ENCODE measurements at regions not wholly inside any gene's neighbourhood (a gene's known extent, or its start where the extent isn't known, plus 50 kb on each side); places are given as distances from the start of the nearest gene placed in this dataset.

- no peak for TF ChIP-seq PRDM10 (tag by site-specific recombination; IDR thresholded peaks at IDR 0.05)
- TF ChIP-seq GLI2 (tag by site-specific recombination; IDR thresholded peaks at IDR 0.05; ENCODE audit: borderline replicate concordance, low read depth), result no peak
Measured at GRCh38 chr3:102189541-102189940, 245.3 kb upstream of the ZPLD1 start (continued).

- TF ChIP-seq RBAK (tag by site-specific recombination; IDR thresholded peaks at IDR 0.05) (no peak), ZNF324 (tag by site-specific recombination; IDR thresholded peaks at IDR 0.05) (no peak), HOXD13 (CRISPR knock-in tag; IDR thresholded peaks at IDR 0.05; ENCODE audit: borderline replicate concordance) (no peak), ZNF10 (tag by site-specific recombination; IDR thresholded peaks at IDR 0.05) (no peak), ZNF335 (tag by site-specific recombination; conservative IDR thresholded peaks at IDR 0.05) (no peak), ZNF624 (tag by site-specific recombination; IDR thresholded peaks at IDR 0.05) (no peak), ZNF138 (tag by site-specific recombination; IDR thresholded peaks at IDR 0.05; ENCODE audit: borderline replicate concordance) (no peak), ZNF488 (tag by site-specific recombination; IDR thresholded peaks at IDR 0.05) (no peak), ZSCAN18 (tag by site-specific recombination; IDR thresholded peaks at IDR 0.05) (no peak), ZNF549 (tag by site-specific recombination; IDR thresholded peaks at IDR 0.05) (no peak), ZNF311 (tag by site-specific recombination; IDR thresholded peaks at IDR 0.05; ENCODE audit: borderline replicate concordance) (no peak)
- peaks cover 14% of the 10 kb centered on the region for H3K4me1 ChIP-seq (ENCODE audit: control insufficient read depth, insufficient read depth, low read length)
- no peak overlapping the region for H3K27ac ChIP-seq (ENCODE audit: extremely low read depth, low read depth, low read length)
- H3K36me3 ChIP-seq (ENCODE audit: control insufficient read depth in 2 of 2, insufficient read depth in 1 of 2, low read length in 2 of 2), result no peaks in the 10 kb centered on the region
- H3K4me3 ChIP-seq (ENCODE audit: low read depth, low read length), result no peak overlapping the region
- ChIA-PET CTCF (interaction anchor here (0.6 to 0.7 kb wide), 2 partner anchors 84 to 368 kb away, joined by 4 read pairs; no protein-coding TSS in a partner anchor), POLR2A (no interaction called here)
- H3K9me3 ChIP-seq (ENCODE audit: control insufficient read depth, insufficient read depth, low read depth, low read length), result no peaks in the 10 kb centered on the region
Measured at GRCh38 chr3:102189956-102190723, 244.7 kb upstream of the ZPLD1 start.

GRCh38 chr3:102192575-102192974, 242.2 kb upstream of the ZPLD1 start:
- ChIA-PET CTCF (interaction anchor here (0.5 to 0.7 kb wide), 2 partner anchors 58 to 453 kb away, joined by 3 read pairs; no protein-coding TSS in a partner anchor), POLR2A (no interaction called here)
- peaks cover 15% of the 10 kb centered on the region for H3K4me1 ChIP-seq (ENCODE audit: control insufficient read depth, insufficient read depth, low read length)
- H3K9me3 ChIP-seq (ENCODE audit: control insufficient read depth, insufficient read depth, low read depth, low read length), result no peaks in the 10 kb centered on the region
- H3K27ac ChIP-seq (ENCODE audit: extremely low read depth, low read depth, low read length), result no peak overlapping the region
- H3K4me3 ChIP-seq (ENCODE audit: low read depth, low read length), result no peak overlapping the region
- no peaks in the 10 kb centered on the region for H3K36me3 ChIP-seq (ENCODE audit: control insufficient read depth in 2 of 2, insufficient read depth in 1 of 2, low read length in 2 of 2)
- TF ChIP-seq HOXC10 (CRISPR knock-in tag; IDR thresholded peaks at IDR 0.05) (no peak), GLIS2 (tag by site-specific recombination; IDR thresholded peaks at IDR 0.05) (no peak), ZNF747 (tag by site-specific recombination; IDR thresholded peaks at IDR 0.05) (no peak), ZSCAN30 (tag by site-specific recombination; IDR thresholded peaks at IDR 0.05) (no peak), ZIC2 (tag by site-specific recombination; IDR thresholded peaks at IDR 0.05) (no peak), ZNF138 (tag by site-specific recombination; IDR thresholded peaks at IDR 0.05; ENCODE audit: borderline replicate concordance) (no peak), ZNF664 (tag by site-specific recombination; IDR thresholded peaks at IDR 0.05) (no peak), ZNF473 (tag by site-specific recombination; IDR thresholded peaks at IDR 0.05) (no peak), MEIS1 (CRISPR knock-in tag; IDR thresholded peaks at IDR 0.05; ENCODE audit: borderline replicate concordance) (no peak), ZBTB26 (tag by site-specific recombination; optimal IDR thresholded peaks at IDR 0.05) (no peak), ZFHX2 (tag by site-specific recombination; conservative IDR thresholded peaks at IDR 0.05) (no peak), ZNF394 (tag by site-specific recombination; IDR thresholded peaks at IDR 0.05; ENCODE audit: borderline replicate concordance) (no peak), ZNF202 (tag by site-specific recombination; IDR thresholded peaks at IDR 0.05; ENCODE audit: borderline replicate concordance) (no peak)

All from HEK293 (cell line).